AG04450 (cell line): ENCODE measurements at regions not wholly inside any gene's neighbourhood (a gene's known extent, or its start where the extent isn't known, plus 50 kb on each side); places are given as distances from the start of the nearest gene placed in this dataset.

Source experiments
- CTCF ChIA-PET: fragments of 300-600, 350-600 bp; formaldehyde crosslinking; extraction: SDS; loops from one replicate; lab custom pipeline; 2022; ENCODE audit warnings: antibody characterized with exemption, inconsistent platforms; lab: Charles Lee
- POLR2A ChIA-PET: fragments of 350-600 bp; formaldehyde crosslinking; extraction: SDS; loops from one replicate; lab custom pipeline; 2021; ENCODE audit warnings: antibody characterized with exemption, inconsistent platforms; lab: Yijun Ruan, JAX
- DNase-seq: peaks from one replicate; pipeline ENCODE4 v3.0.0-alpha.2; 2011; ENCODE audit warnings: low read depth, low spot score
- H3K27ac ChIP-seq: one replicate; pipeline ENCODE4 v1.5.1; 2012; ENCODE audit warnings: low read depth, low read length, control low read depth
- H3K27me3 ChIP-seq: one replicate; pipeline ENCODE4 v1.6.0; 2012; ENCODE audit warnings: low read length; ENCODE audit not compliant: control insufficient read depth, insufficient read depth
- H3K4me3 ChIP-seq: 2 replicates; pipeline ENCODE4 v1.5.1; 2011; ENCODE audit warnings: mild to moderate bottlenecking, low read depth, low read length, control low read depth
- H3K9me3 ChIP-seq: 2 replicates; pipeline ENCODE4 v1.5.1; 2012; ENCODE audit warnings: low read length; ENCODE audit not compliant: control insufficient read depth, insufficient read depth
- CTCF ChIP-seq: IDR thresholded peaks from 2 replicates; pipeline ENCODE4 v1.5.1; 2011; ENCODE audit warnings: low read depth, low read length, control low read depth, inconsistent platforms

GRCh38 chr11:91788764-91789163, 435.9 kb upstream of the FAT3 start:
- Histone ChIP-seq H3K27ac (no peak overlapping the region), H3K4me3 (no peak overlapping the region), H3K27me3 (no peaks in the 10 kb centered on the region), H3K9me3 (no peaks in the 10 kb centered on the region)
- TF ChIP-seq CTCF, result no peak
- CTCF ChIA-PET, result no interaction called here
- POLR2A ChIA-PET, result no interaction called here
- no peak for DNase-seq

GRCh38 chr11:91786097-91786496, 438.5 kb upstream of the FAT3 start:
- ChIA-PET POLR2A (no interaction called here), CTCF (no interaction called here)
- no peaks in the 10 kb centered on the region for H3K27me3 ChIP-seq
- H3K4me3 ChIP-seq, result no peak overlapping the region
- no peak for DNase-seq
- no peak for TF ChIP-seq CTCF
- H3K9me3 ChIP-seq, result no peaks in the 10 kb centered on the region; the same call in 1 of the 2 replicates
- H3K27ac ChIP-seq, result no peak overlapping the region

- Histone ChIP-seq H3K27ac (no peak overlapping the region), H3K27me3 (no peaks in the 10 kb centered on the region), H3K4me3 (no peak overlapping the region), H3K9me3 (no peaks in the 10 kb centered on the region; the same call in 1 of the 2 replicates)
- no peak for DNase-seq
- ChIA-PET CTCF (no interaction called here), POLR2A (no interaction called here)
- no peak for TF ChIP-seq CTCF
These were observed 441.4 kb upstream of the FAT3 start for GRCh38 chr11:91783173-91783572.

- H3K4me3 ChIP-seq, result no peak overlapping the region
- H3K27ac ChIP-seq, result no peak overlapping the region
- TF ChIP-seq CTCF, result no peak
- DNase-seq, result no peak
- ChIA-PET CTCF (no interaction called here), POLR2A (no interaction called here)
- no peaks in the 10 kb centered on the region for H3K27me3 ChIP-seq
- H3K9me3 ChIP-seq, result no peaks in the 10 kb centered on the region; the same call in 1 of the 2 replicates
These were observed 445.9 kb upstream of the FAT3 start for GRCh38 chr11:91778758-91779157.

GRCh38 chr11:91776655-91777054, 448.0 kb upstream of the FAT3 start:
- Histone ChIP-seq H3K9me3 (peaks cover 7% of the 10 kb centered on the region; the same call in 1 of the 2 replicates), H3K27me3 (no peaks in the 10 kb centered on the region), H3K4me3 (no peak overlapping the region), H3K27ac (no peak overlapping the region)
- TF ChIP-seq CTCF, result no peak
- POLR2A ChIA-PET, result no interaction called here
- DNase-seq, result no peak
- CTCF ChIA-PET, result no interaction called here
